Neural cell (in vitro differentiated cells): ENCODE measurements at regions not wholly inside any gene's neighbourhood (a gene's known extent, or its start where the extent isn't known, plus 50 kb on each side); places are given as distances from the start of the nearest gene placed in this dataset.
"Not testable (repeated sequence)": the region's sequence is repeated elsewhere in the genome, so short reads cannot be mapped to it uniquely, and the experiment has no call there.

ENCODE experiments used
- POLR2AphosphoS5 ChIP-seq: IDR thresholded peaks from 2 replicates; pipeline ENCODE4 v1.6.1; 2012
- REST ChIP-seq: IDR thresholded peaks from 2 replicates; pipeline ENCODE4 v1.6.1; 2012; ENCODE audit warnings: borderline replicate concordance
- TF ChIP-seq, protein P1 (sequence below): fragments of 450-650 bp; IDR thresholded peaks from 2 replicates; pipeline ENCODE4 v1.5.1; 2014; ENCODE audit warnings: antibody characterized with exemption, mild to moderate bottlenecking, moderate library complexity; ENCODE audit not compliant: poor library complexity, severe bottlenecking

DNA sequence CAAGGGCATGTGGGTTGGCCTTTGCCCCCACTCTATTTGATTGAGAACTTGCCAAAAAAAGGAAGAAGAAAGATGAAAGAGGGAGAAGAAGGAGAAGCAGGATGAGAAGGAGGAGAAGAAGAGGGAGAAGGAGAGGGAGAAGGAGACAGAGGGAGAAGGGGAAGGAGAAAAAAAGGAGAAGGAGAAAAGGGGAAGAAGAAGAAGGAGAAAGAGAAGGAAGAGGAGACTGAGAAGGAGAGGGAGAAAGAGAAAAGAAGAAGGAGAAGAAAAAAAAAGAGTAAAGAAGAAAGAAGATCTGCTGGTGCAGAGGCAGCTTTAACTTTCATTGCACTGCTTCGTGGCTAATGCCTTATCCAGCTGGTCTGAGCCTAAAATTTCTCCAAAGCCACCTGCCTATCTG, 144.4 kb downstream of the ZNF22 start:
- TF ChIP-seq REST, POLR2AphosphoS5: not testable (repeated sequence)
- TF ChIP-seq, protein P1, sequence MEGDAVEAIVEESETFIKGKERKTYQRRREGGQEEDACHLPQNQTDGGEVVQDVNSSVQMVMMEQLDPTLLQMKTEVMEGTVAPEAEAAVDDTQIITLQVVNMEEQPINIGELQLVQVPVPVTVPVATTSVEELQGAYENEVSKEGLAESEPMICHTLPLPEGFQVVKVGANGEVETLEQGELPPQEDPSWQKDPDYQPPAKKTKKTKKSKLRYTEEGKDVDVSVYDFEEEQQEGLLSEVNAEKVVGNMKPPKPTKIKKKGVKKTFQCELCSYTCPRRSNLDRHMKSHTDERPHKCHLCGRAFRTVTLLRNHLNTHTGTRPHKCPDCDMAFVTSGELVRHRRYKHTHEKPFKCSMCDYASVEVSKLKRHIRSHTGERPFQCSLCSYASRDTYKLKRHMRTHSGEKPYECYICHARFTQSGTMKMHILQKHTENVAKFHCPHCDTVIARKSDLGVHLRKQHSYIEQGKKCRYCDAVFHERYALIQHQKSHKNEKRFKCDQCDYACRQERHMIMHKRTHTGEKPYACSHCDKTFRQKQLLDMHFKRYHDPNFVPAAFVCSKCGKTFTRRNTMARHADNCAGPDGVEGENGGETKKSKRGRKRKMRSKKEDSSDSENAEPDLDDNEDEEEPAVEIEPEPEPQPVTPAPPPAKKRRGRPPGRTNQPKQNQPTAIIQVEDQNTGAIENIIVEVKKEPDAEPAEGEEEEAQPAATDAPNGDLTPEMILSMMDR, result not testable (repeated sequence)
